Tibial nerve (tissue), 4 donors: ENCODE measurements at regions not wholly inside any gene's neighbourhood (a gene's known extent, or its start where the extent isn't known, plus 50 kb on each side); places are given as distances from the start of the nearest gene placed in this dataset.
"Not testable (repeated sequence)": the region's sequence is repeated elsewhere in the genome, so short reads cannot be mapped to it uniquely, and the experiment has no call there.

Source experiments
- DNase-seq, 2 donors: peaks; one replicate each; pipeline ENCODE4 v3.0.0-alpha.2; 2019; ENCODE audit warnings: low spot score in 2 of 2
- H3K27ac ChIP-seq, 4 donors: fragments of 200-600 bp; sonication (generic) in 3 of 4; one replicate each; pipeline ENCODE4 v1.5.1; 2017 to 2019; ENCODE audit warnings: mild to moderate bottlenecking in 1 of 4
- H3K27me3 ChIP-seq, 2 donors: fragments of 200-600 bp; sonication (generic) in 1 of 2; one replicate each; pipeline versions ENCODE4 v1.5.1 to v1.6.0; 2017 to 2019
- H3K36me3 ChIP-seq, 3 donors: fragments of 200-600 bp; sonication (generic); one replicate each; pipeline ENCODE4 v1.5.1; 2018 to 2019
- H3K4me1 ChIP-seq, 4 donors: fragments of 200-600 bp; sonication (generic) in 3 of 4; one replicate each; pipeline ENCODE4 v1.5.1; 2017 to 2019
- H3K4me3 ChIP-seq, 4 donors: fragments of 200-600 bp; sonication (generic) in 3 of 4; one replicate each; pipeline ENCODE4 v1.5.1; 2017 to 2019; ENCODE audit warnings: mild to moderate bottlenecking in 1 of 4, moderate library complexity in 1 of 4
- H3K9me3 ChIP-seq, 4 donors: fragments of 200-600 bp; sonication (generic) in 3 of 4; one replicate each; pipeline ENCODE4 v1.5.1; 2017 to 2019
- CTCF ChIP-seq, 5 experiments: fragments of 200-600 bp in 3 of 5; fragments of 450-650 bp in 2 of 5; sonication (generic) in 3 of 5; IDR thresholded peaks; one replicate each; pipeline ENCODE4 v1.5.1; 2016 to 2019; ENCODE audit warnings: antibody characterized with exemption in 5 of 5, mild to moderate bottlenecking in 3 of 5, moderate library complexity in 2 of 5
- EP300 ChIP-seq, 2 donors: sonication (generic); formaldehyde crosslinking; IDR thresholded peaks; one replicate each; pipeline ENCODE4 v1.6.1; 2017; ENCODE audit warnings: antibody characterized with exemption in 2 of 2, mild to moderate bottlenecking in 1 of 2
- POLR2A ChIP-seq, 2 donors: fragments of 450-650 bp; IDR thresholded peaks; one replicate each; pipeline ENCODE4 v1.6.1; 2017; ENCODE audit warnings: antibody characterized with exemption in 2 of 2, mild to moderate bottlenecking in 2 of 2, moderate library complexity in 2 of 2
- WGBS, 2 donors: methylation state at CpG; one replicate each; pipeline ENCODE4 v1.1.5; 2018; 5-methylcytosine and 5-hydroxymethylcytosine counted together

- not testable (repeated sequence) for H3K4me1 ChIP-seq, H3K27me3 ChIP-seq, H3K4me3 ChIP-seq, H3K36me3 ChIP-seq, H3K9me3 ChIP-seq, H3K27ac ChIP-seq
- peak in 4 of 5 experiments; percentile 52 to 71 (median 63) for TF ChIP-seq CTCF (IDR thresholded peaks at IDR 0.05)
- WGBS, 2 donors = 12 to 17% methylated on average over 4 of the region's 4 CpGs
- peak; percentile 16 to 38 for DNase-seq
Measured at GRCh38 chr15:44853304-44853950, 103.1 kb upstream of the TERB2 start.

- 55 to 75% methylated on average over 4 of the region's 4 CpGs for WGBS, 2 donors
- DNase-seq = not testable (repeated sequence)
Measured at GRCh38 chr15:44854696-44855095, 101.8 kb upstream of the TERB2 start.

GRCh38 chr15:44856284-44856683 lies 100.2 kb upstream of the TERB2 start:
- not testable (repeated sequence) for H3K36me3 ChIP-seq, H3K4me3 ChIP-seq, H3K9me3 ChIP-seq, DNase-seq, H3K27ac ChIP-seq, H3K27me3 ChIP-seq, H3K4me1 ChIP-seq
- 54 to 63% methylated on average over 3 of the region's 3 CpGs for WGBS, 2 donors

More at GRCh38 chr15:44854696-44855095, 101.8 kb upstream of the TERB2 start:
- not testable (repeated sequence) for H3K4me1 ChIP-seq, H3K36me3 ChIP-seq, H3K27me3 ChIP-seq, H3K27ac ChIP-seq, H3K9me3 ChIP-seq, H3K4me3 ChIP-seq

- H3K36me3 ChIP-seq, H3K4me3 ChIP-seq, H3K27ac ChIP-seq, H3K4me1 ChIP-seq, DNase-seq, H3K27me3 ChIP-seq, H3K9me3 ChIP-seq: not testable (repeated sequence)
- WGBS, 2 donors = 100% methylated on average over 2 of the region's 3 CpGs; no CpG with 5 or more reads in 1 of the 2 donors
Measured at GRCh38 chr15:44857164-44857710, 99.2 kb upstream of the TERB2 start.

GRCh38 chr15:44859088-44859487 lies 97.4 kb upstream of the TERB2 start:
- WGBS, 2 donors = 73 to 96% methylated on average over 2 of the region's 2 CpGs

GRCh38 chr15:44860168-44860567 lies 96.3 kb upstream of the TERB2 start:
- not testable (repeated sequence) for H3K9me3 ChIP-seq, H3K4me3 ChIP-seq, H3K27me3 ChIP-seq, DNase-seq, H3K4me1 ChIP-seq, H3K27ac ChIP-seq, H3K36me3 ChIP-seq
- 83 to 88% methylated on average over 2 of the region's 2 CpGs for WGBS, 2 donors

More at GRCh38 chr15:44859088-44859487, 97.4 kb upstream of the TERB2 start:
- not testable (repeated sequence) for H3K9me3 ChIP-seq, DNase-seq, H3K27me3 ChIP-seq, H3K4me3 ChIP-seq, H3K4me1 ChIP-seq, H3K27ac ChIP-seq, H3K36me3 ChIP-seq

GRCh38 chr15:44861439-44861910 lies 95.0 kb upstream of the TERB2 start:
- Histone ChIP-seq H3K27ac (no peak overlapping the region), H3K4me3 (no peak overlapping the region), H3K36me3 (no peaks in the 10 kb centered on the region), H3K27me3 (no peaks in the 10 kb centered on the region), H3K9me3 (peaks cover 0 to 8% (median 0%) of the 10 kb centered on the region in 4 donors), H3K4me1 (no peaks in the 10 kb centered on the region)
- no peak for TF ChIP-seq CTCF (IDR thresholded peaks at IDR 0.05)
- TF ChIP-seq POLR2A (IDR thresholded peaks at IDR 0.05) = no peak
- TF ChIP-seq EP300 (IDR thresholded peaks at IDR 0.05) = no peak
- WGBS, 2 donors = 89 to 97% methylated on average over 13 of the region's 14 CpGs
- no peak for DNase-seq

- TF ChIP-seq POLR2A (IDR thresholded peaks at IDR 0.05) (no peak), CTCF (IDR thresholded peaks at IDR 0.05) (no peak), EP300 (IDR thresholded peaks at IDR 0.05) (no peak)
Measured at GRCh38 chr15:44861917-44862316, 94.6 kb upstream of the TERB2 start.

GRCh38 chr15:44862866-44863265 lies 93.6 kb upstream of the TERB2 start:
- H3K9me3 ChIP-seq = peaks cover 0 to 16% (median 0%) of the 10 kb centered on the region in 4 donors
- not testable (repeated sequence) for H3K27ac ChIP-seq, H3K36me3 ChIP-seq, DNase-seq, H3K4me1 ChIP-seq, H3K27me3 ChIP-seq, H3K4me3 ChIP-seq
- WGBS, 2 donors = 92 to 94% methylated on average over 1 of the region's 1 CpG

More at GRCh38 chr15:44861917-44862316, 94.6 kb upstream of the TERB2 start:
- WGBS, 2 donors = 87 to 96% methylated on average over 6 of the region's 6 CpGs
- no peak for DNase-seq
- Histone ChIP-seq H3K4me1 (no peaks in the 10 kb centered on the region), H3K4me3 (no peak overlapping the region), H3K36me3 (no peaks in the 10 kb centered on the region), H3K27me3 (no peaks in the 10 kb centered on the region), H3K27ac (no peak overlapping the region), H3K9me3 (peaks cover 0 to 8% (median 0%) of the 10 kb centered on the region in 4 donors)

GRCh38 chr15:44868100-44868499 lies 88.4 kb upstream of the TERB2 start:
- not testable (repeated sequence) for H3K27ac ChIP-seq, H3K4me3 ChIP-seq, H3K4me1 ChIP-seq, H3K36me3 ChIP-seq, H3K27me3 ChIP-seq, DNase-seq
- H3K9me3 ChIP-seq = peaks cover 0 to 16% (median 0%) of the 10 kb centered on the region in 4 donors
- WGBS, 2 donors = 71 to 74% methylated on average over 1 of the region's 1 CpG
